ENCODE measurements at regions not wholly inside any gene's neighbourhood (a gene's known extent, or its start where the extent isn't known, plus 50 kb on each side); places are given as distances from the start of the nearest gene placed in this dataset.

GRCh38 chr3:118637846-118638245 is 396.8 kb downstream of the IGSF11 start:
- no peak for TF ChIP-seq CTCF (IDR thresholded peaks at IDR 0.05; ENCODE audit: low read length)
- no peak for TF ChIP-seq EZH2 (optimal IDR thresholded peaks at IDR 0.05; ENCODE audit: low read depth, low read length)

All from MM.1S (cell line).